H9 (cell line): ENCODE measurements at regions not wholly inside any gene's neighbourhood (a gene's known extent, or its start where the extent isn't known, plus 50 kb on each side); places are given as distances from the start of the nearest gene placed in this dataset.

Experiments
- DNase-seq: peaks from one replicate; pipeline ENCODE4 v3.0.0-alpha.2; 2017
- H2AFZ ChIP-seq: one replicate; pipeline ENCODE4 v1.6.1; 2013; ENCODE audit warnings: mild to moderate bottlenecking, low read length, control low read depth, moderate library complexity
- H2AK5ac ChIP-seq: 2 replicates; pipeline ENCODE4 v1.6.1; 2013; ENCODE audit warnings: low read length, control low read depth, mixed read lengths; ENCODE audit not compliant: insufficient read length
- H2BK120ac ChIP-seq: one replicate; pipeline ENCODE4 v1.6.1; 2013; ENCODE audit warnings: low read depth, mild to moderate bottlenecking, low read length, control low read depth, inconsistent platforms; ENCODE audit not compliant: poor library complexity, severe bottlenecking
- H2BK12ac ChIP-seq: 2 replicates; pipeline ENCODE4 v1.6.1; 2013; ENCODE audit warnings: low read length, control low read depth, mixed read lengths, low read depth; ENCODE audit not compliant: insufficient read length
- H2BK15ac ChIP-seq: 2 replicates; pipeline ENCODE4 v1.6.1; 2013; ENCODE audit warnings: low read depth, low read length, control low read depth
- H2BK20ac ChIP-seq: one replicate; pipeline ENCODE4 v1.6.1; 2013; ENCODE audit warnings: low read depth, mild to moderate bottlenecking, low read length, control low read depth, inconsistent platforms; ENCODE audit not compliant: poor library complexity, severe bottlenecking
- H2BK5ac ChIP-seq: 2 replicates; pipeline ENCODE4 v1.6.1; 2013; ENCODE audit warnings: low read length, control low read depth, mixed read lengths; ENCODE audit not compliant: insufficient read length
- H3K14ac ChIP-seq: 2 replicates; pipeline ENCODE4 v1.6.1; 2013; ENCODE audit warnings: low read length, control low read depth; ENCODE audit not compliant: insufficient read depth
- H3K18ac ChIP-seq: 2 replicates; pipeline ENCODE4 v1.6.1; 2013; ENCODE audit warnings: low read depth, mild to moderate bottlenecking, mixed read lengths, low read length, control low read depth; ENCODE audit not compliant: insufficient read length
- H3K23ac ChIP-seq: 2 replicates; pipeline ENCODE4 v1.6.1; 2013; ENCODE audit warnings: low read length, control low read depth, mixed read lengths, low read depth; ENCODE audit not compliant: insufficient read length
- H3K23me2 ChIP-seq: 2 replicates; pipeline ENCODE4 v1.6.1; 2013; ENCODE audit warnings: low read depth, mild to moderate bottlenecking, mixed read lengths, low read length, control low read depth; ENCODE audit not compliant: insufficient read length, poor library complexity, severe bottlenecking
- H3K27ac ChIP-seq: 2 replicates; pipeline ENCODE4 v1.5.1; 2013; ENCODE audit warnings: low read length, control low read depth, mixed read lengths, low read depth; ENCODE audit not compliant: insufficient read length
- H3K27me3 ChIP-seq: 2 replicates; pipeline ENCODE4 v1.6.1; 2013; ENCODE audit warnings: low read length, control low read depth, inconsistent platforms; ENCODE audit not compliant: insufficient read depth
- H3K4ac ChIP-seq: 2 replicates; pipeline ENCODE4 v1.6.1; 2013; ENCODE audit warnings: low read depth, mild to moderate bottlenecking, control low read depth, inconsistent platforms, low read length, moderate library complexity
- H3K4me1 ChIP-seq: 2 replicates; pipeline ENCODE4 v1.6.1; 2013; ENCODE audit warnings: low read length, control low read depth, inconsistent platforms; ENCODE audit not compliant: insufficient read depth
- H3K4me2 ChIP-seq: 2 replicates; pipeline ENCODE4 v1.6.1; 2013; ENCODE audit warnings: low read length, control low read depth, mixed read lengths; ENCODE audit not compliant: insufficient read length, insufficient read depth
- H3K56ac ChIP-seq: 2 replicates; pipeline ENCODE4 v1.6.1; 2013; ENCODE audit warnings: low read depth, mild to moderate bottlenecking, mixed read lengths, low read length, control low read depth; ENCODE audit not compliant: insufficient read length
- H3K79me1 ChIP-seq: 2 replicates; pipeline ENCODE4 v1.6.1; 2013; ENCODE audit warnings: low read depth, mild to moderate bottlenecking, moderate library complexity, low read length, control low read depth, inconsistent platforms; ENCODE audit not compliant: insufficient read depth, poor library complexity, severe bottlenecking
- H3K79me2 ChIP-seq: 2 replicates; pipeline ENCODE4 v1.6.1; 2013; ENCODE audit warnings: low read length, control low read depth, inconsistent platforms; ENCODE audit not compliant: insufficient read depth
- H3K9ac ChIP-seq: 2 replicates; pipeline ENCODE4 v1.6.1; 2013; ENCODE audit warnings: low read length, control low read depth, mixed read lengths; ENCODE audit not compliant: insufficient read length; ENCODE audit errors: extremely low read depth
- H3K9me3 ChIP-seq: one replicate; pipeline ENCODE4 v1.6.1; 2013; ENCODE audit warnings: low read depth, low read length, inconsistent platforms; ENCODE audit not compliant: control insufficient read depth
- H3T11ph ChIP-seq: one replicate; pipeline ENCODE4 v1.6.1; 2013; ENCODE audit warnings: mild to moderate bottlenecking, low read length, control low read depth, inconsistent platforms
- H4K20me1 ChIP-seq: one replicate; pipeline ENCODE4 v1.6.1; 2013; ENCODE audit not compliant: control insufficient read depth, insufficient read length, insufficient read depth
- H4K5ac ChIP-seq: 2 replicates; pipeline ENCODE4 v1.6.1; 2013; ENCODE audit warnings: low read depth, mild to moderate bottlenecking, mixed read lengths, low read length, control low read depth; ENCODE audit not compliant: insufficient read length
- H4K8ac ChIP-seq: replicated peaks from 2 replicates; pipeline ENCODE4 v1.6.1; 2013; ENCODE audit warnings: low read length, control low read depth, mixed read lengths, low read depth; ENCODE audit not compliant: insufficient read length
- H4K91ac ChIP-seq: 2 replicates; pipeline ENCODE4 v1.6.1; 2013; ENCODE audit warnings: low read depth, mild to moderate bottlenecking, moderate library complexity, mixed read lengths, low read length, control low read depth; ENCODE audit not compliant: insufficient read length
- H3K27ac Mint-ChIP-seq, 3 experiments: 2 replicates in 2 of 3; 3 replicates in 1 of 3; pipeline ENCODE4 v1.8.0; 2020 to 2021; ENCODE audit warnings: mixed read lengths in 3 of 3, mild to moderate bottlenecking in 1 of 3, moderate library complexity in 1 of 3
- H3K27me3 Mint-ChIP-seq: 2 replicates; pipeline ENCODE4 v1.8.0; 2021; ENCODE audit warnings: low read depth, mild to moderate bottlenecking, moderate library complexity, mixed read lengths
- H3K36me3 Mint-ChIP-seq, 3 experiments: 2 replicates in 2 of 3; 3 replicates in 1 of 3; pipeline ENCODE4 v1.8.0; 2020 to 2021; ENCODE audit warnings: low read depth in 3 of 3, mixed read lengths in 3 of 3; ENCODE audit not compliant: insufficient read depth in 1 of 3
- H3K4me1 Mint-ChIP-seq, 2 experiments: 2 replicates each; pipeline ENCODE4 v1.8.0; 2020; ENCODE audit warnings: mixed read lengths in 2 of 2
- H3K4me3 Mint-ChIP-seq, 2 experiments: 2 replicates in 1 of 2; 3 replicates in 1 of 2; pipeline ENCODE4 v1.8.0; 2020 to 2021; ENCODE audit warnings: mild to moderate bottlenecking in 2 of 2, mixed read lengths in 2 of 2, moderate library complexity in 1 of 2
- H3K9me3 Mint-ChIP-seq, 2 experiments: 2 replicates in 1 of 2; 3 replicates in 1 of 2; pipeline ENCODE4 v1.8.0; 2020; ENCODE audit warnings: mild to moderate bottlenecking in 2 of 2, mixed read lengths in 2 of 2, moderate library complexity in 1 of 2
- CTCF ChIP-seq: fragments of 200-600 bp; sonication (generic); conservative IDR thresholded peaks from 3 replicates; pipeline ENCODE4 v1.8.0; 2021; ENCODE audit warnings: antibody characterized with exemption, mild to moderate bottlenecking
- WGBS: extraction: QIAGEN DNeasy Blood & Tissue Kit; methylation state at CpG from one replicate; pipeline ENCODE4 v1.1.7; 2013; ENCODE audit warnings: missing lambda C conversion rate, low lambda C conversion rate, mixed read lengths; ENCODE audit not compliant: insufficient read length; ENCODE audit errors: extremely low coverage; 5-methylcytosine and 5-hydroxymethylcytosine counted together

GRCh38 chr10:83702731-83703130 is 436.6 kb upstream of the GHITM start:
- Histone ChIP-seq H4K20me1 (no peaks in the 10 kb centered on the region), H3K18ac (no peak overlapping the region), H2BK120ac (no peak overlapping the region), H4K91ac (no peak overlapping the region), H2BK15ac (no peak overlapping the region), H2AK5ac (no peak overlapping the region), H2AFZ (no peak overlapping the region), H3K4me1 (no peaks in the 10 kb centered on the region), H3K27ac (no peak overlapping the region), H4K8ac (no peak overlapping the region), H3K79me1 (no peaks in the 10 kb centered on the region), H2BK20ac (no peak overlapping the region), H2BK12ac (no peak overlapping the region), H3K56ac (no peak overlapping the region), H3T11ph (no peak overlapping the region), H4K5ac (no peak overlapping the region), H3K27me3 (no peaks in the 10 kb centered on the region), H3K4me2 (no peak overlapping the region), H3K9me3 (no peaks in the 10 kb centered on the region), H3K23me2 (no peaks in the 10 kb centered on the region), H2BK5ac (no peak overlapping the region), H3K23ac (no peak overlapping the region), H3K4ac (no peak overlapping the region), H3K14ac (no peak overlapping the region), H3K79me2 (no peaks in the 10 kb centered on the region), H3K9ac (no peak overlapping the region)
- Mint-ChIP-seq H3K9me3 (peaks cover 0 to 4% of the 10 kb centered on the region in 2 experiments; a peak in 2 of 5 replicates), H3K27ac (no peak overlapping the region), H3K36me3 (no peaks in the 10 kb centered on the region), H3K4me1 (0 out of 4 replicates have a peak, but pooled peaks cover 0 to 2% of the 10 kb centered on the region in 2 experiments), H3K4me3 (no peak overlapping the region), H3K27me3 (no peaks in the 10 kb centered on the region)
- DNase-seq, result no peak
- no CpG with 5 or more reads among the region's 3 CpGs for WGBS
- TF ChIP-seq CTCF, result no peak
